Epithelial cell of esophagus (primary cell): ENCODE measurements at regions not wholly inside any gene's neighbourhood (a gene's known extent, or its start where the extent isn't known, plus 50 kb on each side); places are given as distances from the start of the nearest gene placed in this dataset.
"Not testable (repeated sequence)": the region's sequence is repeated elsewhere in the genome, so short reads cannot be mapped to it uniquely, and the experiment has no call there.

Experiments used
- DNase-seq: peaks from one replicate; pipeline ENCODE4 v3.0.0; 2010; ENCODE audit warnings: low read depth
- H3K4me3 ChIP-seq: 2 replicates; pipeline ENCODE4 v1.5.1; 2011; ENCODE audit warnings: mild to moderate bottlenecking, low read length, control low read depth
- TF ChIP-seq, protein P1 (sequence below): IDR thresholded peaks from 2 replicates; pipeline ENCODE4 v1.5.1; 2011; ENCODE audit warnings: low read depth, mild to moderate bottlenecking, low read length, control low read depth, inconsistent platforms; ENCODE audit not compliant: insufficient read depth; ENCODE audit errors: missing control alignments

DNA sequence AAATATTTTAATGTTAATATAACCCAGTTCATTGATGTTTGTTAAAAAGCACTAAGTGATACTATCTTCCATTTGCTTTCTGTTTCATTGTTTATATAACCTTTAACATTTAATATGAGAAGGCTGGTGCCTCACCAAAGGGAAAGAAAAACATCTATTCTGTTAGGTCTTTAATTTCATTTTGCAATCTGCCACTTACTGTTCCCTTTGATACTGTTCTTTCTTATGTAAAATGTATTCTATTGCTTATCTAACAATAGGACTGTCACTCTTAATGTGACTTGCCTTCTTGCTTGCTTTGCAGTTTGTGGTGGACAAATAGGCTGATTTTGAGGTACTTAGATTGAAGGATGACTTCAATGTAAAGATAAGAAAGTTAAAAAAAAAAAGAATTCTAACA is 1666.1 kb upstream of the DDX18 start:
- no peak for DNase-seq
- TF ChIP-seq, protein P1, sequence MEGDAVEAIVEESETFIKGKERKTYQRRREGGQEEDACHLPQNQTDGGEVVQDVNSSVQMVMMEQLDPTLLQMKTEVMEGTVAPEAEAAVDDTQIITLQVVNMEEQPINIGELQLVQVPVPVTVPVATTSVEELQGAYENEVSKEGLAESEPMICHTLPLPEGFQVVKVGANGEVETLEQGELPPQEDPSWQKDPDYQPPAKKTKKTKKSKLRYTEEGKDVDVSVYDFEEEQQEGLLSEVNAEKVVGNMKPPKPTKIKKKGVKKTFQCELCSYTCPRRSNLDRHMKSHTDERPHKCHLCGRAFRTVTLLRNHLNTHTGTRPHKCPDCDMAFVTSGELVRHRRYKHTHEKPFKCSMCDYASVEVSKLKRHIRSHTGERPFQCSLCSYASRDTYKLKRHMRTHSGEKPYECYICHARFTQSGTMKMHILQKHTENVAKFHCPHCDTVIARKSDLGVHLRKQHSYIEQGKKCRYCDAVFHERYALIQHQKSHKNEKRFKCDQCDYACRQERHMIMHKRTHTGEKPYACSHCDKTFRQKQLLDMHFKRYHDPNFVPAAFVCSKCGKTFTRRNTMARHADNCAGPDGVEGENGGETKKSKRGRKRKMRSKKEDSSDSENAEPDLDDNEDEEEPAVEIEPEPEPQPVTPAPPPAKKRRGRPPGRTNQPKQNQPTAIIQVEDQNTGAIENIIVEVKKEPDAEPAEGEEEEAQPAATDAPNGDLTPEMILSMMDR, result no peak

DNA sequence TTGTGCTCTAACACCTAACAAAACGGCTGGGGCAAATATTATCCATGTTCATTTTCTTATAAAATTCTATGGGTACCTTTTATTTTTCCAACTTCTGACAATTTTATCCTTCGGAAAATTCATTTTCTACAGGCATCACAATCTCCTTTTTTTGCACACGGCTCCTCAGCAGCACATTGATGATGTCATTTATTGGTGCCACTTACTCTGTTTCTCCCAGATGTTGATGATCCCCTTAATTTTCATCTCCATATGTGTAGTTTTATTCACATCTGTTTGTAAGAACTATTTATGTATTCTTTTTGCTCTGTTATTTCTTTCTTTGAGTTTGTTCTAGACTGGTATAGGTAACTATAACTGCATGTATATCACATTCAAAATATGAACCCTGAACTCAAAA is 1660.8 kb upstream of the DDX18 start:
- TF ChIP-seq, protein P1, result no peak
- H3K4me3 ChIP-seq, result no peak overlapping the region
- DNase-seq, result no peak

More for the DNA sequence above, 1666.1 kb upstream of the DDX18 start:
- H3K4me3 ChIP-seq, result no peak overlapping the region

DNA sequence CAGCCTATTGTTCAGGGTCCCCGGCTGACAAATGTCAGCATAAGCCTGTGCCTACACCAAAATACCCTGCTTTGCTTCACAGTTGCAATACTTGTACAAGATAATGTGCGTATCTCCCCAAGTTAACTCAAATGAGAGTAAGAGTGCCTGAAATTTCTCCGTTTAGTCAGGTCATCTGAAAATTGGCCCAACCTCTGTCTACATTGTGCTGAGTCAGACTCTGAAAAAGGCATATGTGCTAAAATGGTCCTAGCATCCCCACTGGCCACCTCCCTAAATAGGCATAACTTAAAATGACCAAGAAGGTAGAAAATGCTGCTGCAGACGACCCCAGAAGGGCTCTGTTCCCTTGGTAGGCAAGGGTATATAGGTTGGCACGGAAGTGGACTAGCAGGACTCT is 1653.8 kb upstream of the DDX18 start:
- no peak overlapping the region for H3K4me3 ChIP-seq
- no peak for DNase-seq
- TF ChIP-seq, protein P1, result no peak

DNA sequence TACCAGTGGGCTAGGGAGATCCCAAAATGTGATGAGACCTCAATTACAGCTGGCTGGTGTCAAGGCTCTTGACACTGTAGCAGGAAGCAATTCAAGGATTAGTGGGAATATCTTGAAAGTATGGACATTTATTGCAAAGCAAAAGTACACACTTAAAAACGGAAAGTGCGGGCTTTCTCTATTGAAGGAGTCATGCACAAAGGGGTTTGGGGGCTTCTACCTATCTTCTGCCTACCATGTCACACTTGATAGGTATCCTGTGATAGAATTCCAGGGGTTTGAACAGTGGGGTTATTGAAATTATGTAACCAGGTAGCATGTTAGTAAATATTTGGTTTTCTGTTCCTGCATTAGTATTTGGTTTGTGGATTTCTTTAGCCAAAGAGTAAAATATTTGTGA is 1652.1 kb upstream of the DDX18 start:
- TF ChIP-seq, protein P1, result no peak
- no peak overlapping the region for H3K4me3 ChIP-seq
- DNase-seq, result no peak

DNA sequence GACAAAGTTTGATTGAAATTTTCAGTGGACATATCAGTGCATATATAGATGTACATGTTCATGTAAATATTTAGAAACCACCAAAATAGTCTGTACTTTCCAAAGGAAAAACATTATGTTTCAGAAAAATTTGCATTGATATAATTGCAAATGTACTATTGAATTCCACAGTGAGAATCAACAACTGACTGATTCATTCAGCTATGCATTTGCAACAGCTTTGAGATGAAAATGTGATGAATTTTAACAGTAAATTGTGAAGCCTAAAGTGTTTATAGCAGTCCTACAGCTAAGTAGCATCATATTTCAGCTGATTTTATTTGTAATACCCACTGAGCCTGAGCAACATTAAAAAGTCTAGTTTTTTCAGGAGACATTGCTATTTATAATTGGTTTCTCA is 1647.4 kb upstream of the DDX18 start:
- DNase-seq, result no peak
- H3K4me3 ChIP-seq, result no peak overlapping the region
- TF ChIP-seq, protein P1, result no peak

DNA sequence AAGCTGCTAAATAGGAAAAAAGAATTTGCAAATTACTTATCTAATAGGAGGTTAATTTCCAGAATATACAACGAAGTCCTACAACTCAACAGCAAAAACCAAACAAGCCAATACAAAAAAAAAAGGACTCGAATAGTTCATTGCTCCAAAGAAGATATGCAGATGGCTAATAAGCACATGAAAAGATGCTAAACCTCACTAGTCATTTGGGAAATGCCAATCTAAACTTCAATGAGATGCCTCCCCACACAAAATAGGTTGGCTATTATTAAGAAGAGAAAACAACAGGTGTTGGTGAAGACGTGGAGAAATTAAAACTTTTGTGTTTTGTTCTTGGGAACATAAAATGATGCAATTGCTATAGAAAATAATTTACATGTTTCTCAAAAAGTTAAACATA is 1634.4 kb upstream of the DDX18 start:
- no peak for DNase-seq
- no peak overlapping the region for H3K4me3 ChIP-seq
- TF ChIP-seq, protein P1, result no peak

DNA sequence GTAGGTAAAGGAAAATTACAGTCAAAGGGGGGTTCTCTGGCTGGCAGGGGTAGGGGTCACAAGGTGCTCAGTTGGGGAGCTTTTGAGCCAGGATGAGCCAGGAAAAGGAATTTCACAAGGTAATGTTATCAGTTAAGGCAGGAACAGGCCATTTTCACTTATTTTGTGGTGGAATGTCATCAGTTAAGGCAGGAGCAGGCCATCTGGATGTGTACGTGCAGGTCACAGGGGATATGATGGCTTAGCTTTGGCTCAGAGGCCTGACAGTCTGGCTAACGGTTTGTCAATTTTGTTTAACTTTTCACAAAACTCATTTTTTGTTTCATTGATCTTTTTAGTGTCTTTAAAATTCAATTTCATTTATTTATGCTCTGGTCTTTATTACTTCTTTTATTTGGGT is 1623.8 kb upstream of the DDX18 start:
- DNase-seq, H3K4me3 ChIP-seq: not testable (repeated sequence)

DNA sequence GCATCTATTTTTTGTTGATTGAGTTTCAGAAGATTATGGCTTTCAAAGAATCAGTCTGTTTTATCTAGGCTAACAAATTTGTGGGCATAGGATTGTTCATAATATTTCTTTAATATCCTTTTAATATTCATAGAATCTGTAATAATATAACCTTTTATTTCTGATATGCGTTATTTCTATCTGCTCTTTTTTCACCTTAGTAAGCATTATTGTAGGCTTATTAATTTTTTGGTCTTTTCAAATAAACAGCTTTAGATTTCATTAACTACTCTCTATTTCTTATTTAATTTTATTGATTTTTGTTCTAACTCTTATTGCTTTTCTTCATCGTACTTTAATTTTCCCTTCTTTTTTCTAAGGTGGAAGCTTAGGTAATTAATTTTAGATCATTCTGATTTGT is 1614.4 kb upstream of the DDX18 start:
- TF ChIP-seq, protein P1, result no peak
- no peak for DNase-seq
- H3K4me3 ChIP-seq, result no peak overlapping the region
